Bronchial epithelial cell (primary cell): ENCODE measurements at regions not wholly inside any gene's neighbourhood (a gene's known extent, or its start where the extent isn't known, plus 50 kb on each side); places are given as distances from the start of the nearest gene placed in this dataset.

ENCODE experiments used
- DNase-seq: peaks from one replicate; pipeline ENCODE4 v3.0.0-alpha.2; 2010; ENCODE audit warnings: low read depth
- FAIRE-seq: peaks from 2 replicates; lab custom pipeline; 2011; peaks lifted over from hg19 to GRCh38; lab: Jason Lieb, UNC
- H3K27me3 ChIP-seq: 2 replicates; pipeline ENCODE4 v1.5.1; 2011; ENCODE audit warnings: low read length; ENCODE audit not compliant: control insufficient read depth, insufficient read depth
- H3K36me3 ChIP-seq: 2 replicates; pipeline ENCODE4 v1.5.1; 2011; ENCODE audit warnings: low read length; ENCODE audit not compliant: control insufficient read depth, insufficient read depth
- H3K4me3 ChIP-seq: 2 replicates; pipeline ENCODE4 v1.5.1; 2011; ENCODE audit warnings: mild to moderate bottlenecking, low read depth, low read length, control low read depth
- CTCF ChIP-seq: IDR thresholded peaks from 2 replicates; pipeline ENCODE4 v1.5.1; 2011; ENCODE audit warnings: mild to moderate bottlenecking, moderate library complexity, low read length, control low read depth, inconsistent platforms; ENCODE audit not compliant: insufficient read depth, severe bottlenecking

GRCh38 chr21:35705888-35706287, 354.4 kb downstream of the SETD4 start:
- Histone ChIP-seq H3K27me3 (peaks cover 4% of the 10 kb centered on the region), H3K36me3 (no peaks in the 10 kb centered on the region), H3K4me3 (no peak overlapping the region)
- DNase-seq = no peak
- TF ChIP-seq CTCF = no peak
- no peak for FAIRE-seq

GRCh38 chr21:35705237-35705887, 355.0 kb downstream of the SETD4 start:
- Histone ChIP-seq H3K27me3 (peaks cover 4% of the 10 kb centered on the region), H3K36me3 (no peaks in the 10 kb centered on the region), H3K4me3 (no peak overlapping the region)
- no peak for TF ChIP-seq CTCF
- no peak for DNase-seq
- no peak for FAIRE-seq

- DNase-seq (no peak), FAIRE-seq (no peak)
- no peak overlapping the region for H3K4me3 ChIP-seq
- peaks cover 4% of the 10 kb centered on the region for H3K27me3 ChIP-seq
- no peak for TF ChIP-seq CTCF
- no peaks in the 10 kb centered on the region for H3K36me3 ChIP-seq
Measured at GRCh38 chr21:35703704-35704103, 356.6 kb downstream of the SETD4 start.

GRCh38 chr21:35699361-35699760, 361.0 kb downstream of the SETD4 start:
- FAIRE-seq (no peak), DNase-seq (no peak)
- TF ChIP-seq CTCF = no peak
- Histone ChIP-seq H3K36me3 (no peaks in the 10 kb centered on the region), H3K27me3 (peaks cover 2% of the 10 kb centered on the region), H3K4me3 (no peak overlapping the region)

GRCh38 chr21:35697321-35697808, 363.0 kb downstream of the SETD4 start:
- H3K27me3 ChIP-seq = no peaks in the 10 kb centered on the region
- FAIRE-seq (no peak), DNase-seq (peak; percentile 10)
- no peak overlapping the region for H3K4me3 ChIP-seq
- no peak for TF ChIP-seq CTCF
- H3K36me3 ChIP-seq = no peaks in the 10 kb centered on the region

- no peak for TF ChIP-seq CTCF
- FAIRE-seq (no peak), DNase-seq (no peak)
- no peaks in the 10 kb centered on the region for H3K27me3 ChIP-seq
- H3K4me3 ChIP-seq = no peak overlapping the region
- H3K36me3 ChIP-seq = no peaks in the 10 kb centered on the region
Measured at GRCh38 chr21:35696644-35697043, 363.7 kb downstream of the SETD4 start.
